ENCODE measurements at regions not wholly inside any gene's neighbourhood (a gene's known extent, or its start where the extent isn't known, plus 50 kb on each side); places are given as distances from the start of the nearest gene placed in this dataset.

GRCh38 chr6:7033202-7033601, 74.6 kb upstream of the RREB1 start:
- no peak for TF ChIP-seq CTCF (IDR thresholded peaks at IDR 0.05)
- no peak for TF ChIP-seq POLR2A (IDR thresholded peaks at IDR 0.05)

All from esophagus squamous epithelium (tissue), 4 donors.